Panc1 (cell line): ENCODE measurements at regions not wholly inside any gene's neighbourhood (a gene's known extent, or its start where the extent isn't known, plus 50 kb on each side); places are given as distances from the start of the nearest gene placed in this dataset.

Experiments
- ATAC-seq: fragments of 200-7000 bp; cut with Tn5 transposase; 2 replicates; pipeline ENCODE4 v1.9.1; 2020; ENCODE audit warnings: mild to moderate bottlenecking, moderate library complexity
- BruUV-seq: library from RNA; stranded (reverse); fragments of 400-500 nt; replicated peaks from 2 replicates; lab custom pipeline; 2021; lab: Mats Ljungman, UMichigan
- CTCF ChIA-PET: fragments of 300-600 bp; sonication (Branson Sonifier 250); formaldehyde crosslinking; loops from one replicate; lab custom pipeline; 2022; ENCODE audit warnings: antibody characterized with exemption; lab: Charles Lee
- POLR2A ChIA-PET: fragments of 300-600 bp; sonication (Branson Sonifier 250); formaldehyde crosslinking; loops from one replicate; lab custom pipeline; 2022; ENCODE audit warnings: antibody characterized with exemption; lab: Charles Lee
- DNase-seq: peaks from one replicate; pipeline ENCODE4 v3.0.0-alpha.2; 2010; ENCODE audit warnings: low read depth, low spot score
- H3K27ac ChIP-seq: 2 replicates; pipeline ENCODE4 v1.5.1; 2011; ENCODE audit warnings: mild to moderate bottlenecking, low read length, inconsistent platforms
- H3K27me3 ChIP-seq: fragments of 200-500 bp; sonication (Bioruptor generic); 2 replicates; pipeline ENCODE4 v1.6.0; 2014; ENCODE audit warnings: low read length, inconsistent platforms; ENCODE audit not compliant: control insufficient read depth, insufficient read depth
- H3K36me3 ChIP-seq: fragments of 200-500 bp; sonication (Bioruptor generic); 2 replicates; pipeline ENCODE4 v1.5.1; 2014; ENCODE audit warnings: inconsistent platforms, mild to moderate bottlenecking, low read length, moderate library complexity; ENCODE audit not compliant: control insufficient read depth, insufficient read depth
- H3K4me1 ChIP-seq: 2 replicates; pipeline ENCODE4 v1.5.1; 2011; ENCODE audit warnings: inconsistent platforms, mild to moderate bottlenecking, low read length, moderate library complexity; ENCODE audit not compliant: control insufficient read depth, insufficient read depth
- H3K4me3 ChIP-seq, 2 experiments: 2 replicates each; pipeline ENCODE4 v1.5.1; 2011 to 2012; ENCODE audit warnings: low read depth in 2 of 2, low read length in 2 of 2, mild to moderate bottlenecking in 2 of 2, inconsistent platforms in 1 of 2, moderate library complexity in 1 of 2
- H3K9me3 ChIP-seq: fragments of 200-500 bp; sonication (Bioruptor generic); 2 replicates; pipeline ENCODE4 v1.5.1; 2014; ENCODE audit warnings: low read depth, mild to moderate bottlenecking, inconsistent platforms, low read length, moderate library complexity; ENCODE audit not compliant: control insufficient read depth, insufficient read depth
- CTCF ChIP-seq: fragments of 450-650 bp; IDR thresholded peaks from 2 replicates; pipeline ENCODE4 v1.5.1; 2017; ENCODE audit warnings: mild to moderate bottlenecking
- POLR2AphosphoS5 ChIP-seq: IDR thresholded peaks from 2 replicates; pipeline ENCODE4 v1.6.1; 2012; ENCODE audit warnings: mild to moderate bottlenecking, low read depth, low read length, moderate library complexity
- REST ChIP-seq, 2 experiments: IDR thresholded peaks; 2 replicates each; pipeline ENCODE4 v1.6.1; 2011 to 2012; ENCODE audit warnings: low read depth in 2 of 2, control low read depth in 1 of 2, low read length in 1 of 2, mild to moderate bottlenecking in 1 of 2, moderate library complexity in 1 of 2; ENCODE audit not compliant: insufficient read depth in 1 of 2
- SIN3A ChIP-seq: IDR thresholded peaks from 2 replicates; pipeline ENCODE4 v1.6.1; 2012; ENCODE audit warnings: low read depth, mild to moderate bottlenecking, low read length, moderate library complexity, borderline replicate concordance; ENCODE audit not compliant: insufficient read depth
- TCF7L2 ChIP-seq: IDR thresholded peaks from 2 replicates; pipeline ENCODE4 v1.6.1; 2011; ENCODE audit warnings: mild to moderate bottlenecking, low read depth, low read length, inconsistent platforms
- in situ Hi-C: cut with HindIII; loops from 2 replicates; pipeline ENCODE4 v1.10.0; 2016; ENCODE audit warnings: low sequenced_read_pairs, low pct_unique_long_range_greater_than_20kb
- intact Hi-C: fragments of 100-400 bp; cut with micrococcal nuclease; formaldehyde crosslinking; loops from one replicate; pipeline ENCODE4 v1.10.0; 2022; ENCODE audit not compliant: unreplicated experiment

- peak; percentile 50 for DNase-seq
- no TSS peak for BruUV-seq
- Histone ChIP-seq H3K9me3 (peaks cover 6% of the 10 kb centered on the region; the same call in 1 of the 2 replicates), H3K36me3 (no peaks in the 10 kb centered on the region; the same call in 1 of the 2 replicates), H3K27ac (peak overlapping the region; percentile 37), H3K4me3 (no peak overlapping the region), H3K27me3 (no peaks in the 10 kb centered on the region), H3K4me1 (peaks cover 20% of the 10 kb centered on the region)
- ATAC-seq = peak; percentile 72
- no peak for TF ChIP-seq SIN3A
- no peak for TF ChIP-seq TCF7L2
- no peak for TF ChIP-seq REST (IDR thresholded peaks at IDR 0.05; ENCODE audit: insufficient read depth in 1 of 2, low read depth in 2 of 2, low read length in 1 of 2)
- TF ChIP-seq POLR2AphosphoS5 = no peak
- intact Hi-C loops = no loop called here
- CTCF ChIA-PET = no interaction called here
- in situ Hi-C loops = no loop called here
- POLR2A ChIA-PET = no interaction called here
Observed at GRCh38 chr7:46544396-46545008, 623.4 kb upstream of the IGFBP3 start.

GRCh38 chr7:46542076-46542475 is 621.0 kb upstream of the IGFBP3 start:
- intact Hi-C loops (no loop called here), in situ Hi-C loops (no loop called here)
- BruUV-seq = no TSS peak
- ChIA-PET POLR2A (no interaction called here), CTCF (no interaction called here)
- Histone ChIP-seq H3K9me3 (peaks cover 1% of the 10 kb centered on the region; the same call in 1 of the 2 replicates), H3K36me3 (no peaks in the 10 kb centered on the region), H3K27ac (no peak overlapping the region), H3K4me3 (no peak overlapping the region), H3K27me3 (no peaks in the 10 kb centered on the region), H3K4me1 (peaks cover 20% of the 10 kb centered on the region)
- ATAC-seq = no peak
- no peak for DNase-seq
- TF ChIP-seq SIN3A (no peak), REST (IDR thresholded peaks at IDR 0.05; ENCODE audit: insufficient read depth in 1 of 2, low read depth in 2 of 2, low read length in 1 of 2) (no peak), POLR2AphosphoS5 (no peak), TCF7L2 (no peak), CTCF (no peak)
